K562 (cell line): ENCODE measurements at regions not wholly inside any gene's neighbourhood (a gene's known extent, or its start where the extent isn't known, plus 50 kb on each side); places are given as distances from the start of the nearest gene placed in this dataset.

Experiments
- CHD4 ChIP-seq: fragments of 200-600 bp; sonication (generic); IDR thresholded peaks from 3 replicates; pipeline ENCODE4 v1.6.1; 2012; ENCODE audit warnings: low read depth, mild to moderate bottlenecking, mixed read lengths, low read length, inconsistent platforms; ENCODE audit not compliant: insufficient read depth, insufficient replicate concordance, poor library complexity, severe bottlenecking
- HES1 ChIP-seq: fragments of 450-650 bp; IDR thresholded peaks from 2 replicates; pipeline ENCODE4 v1.6.1; 2016; ENCODE audit warnings: low read depth, mild to moderate bottlenecking, moderate library complexity
- ZBTB40 ChIP-seq, 2 experiments: fragments of 450-650 bp in 1 of 2; sonication (generic) in 1 of 2; formaldehyde crosslinking in 1 of 2; IDR thresholded peaks; 2 replicates each; pipeline versions ENCODE4 v1.7.1 to v1.9.0; 2016 to 2022; ENCODE audit warnings: inconsistent platforms in 1 of 2, mild to moderate bottlenecking in 1 of 2, missing genetic modification reagents in 1 of 2

GRCh38 chr7:159213253-159213652 lies 68.6 kb upstream of the VIPR2 start (continued):
- TF ChIP-seq ZBTB40 (IDR thresholded peaks at IDR 0.05) = no peak
- TF ChIP-seq ZBTB40 (CRISPR knock-in tag; IDR thresholded peaks at IDR 0.05) = no peak
- TF ChIP-seq CHD4 = no peak
- TF ChIP-seq HES1 = no peak
- TF ChIP-seq, all 486 proteins: peak for 0
